Caco-2 (cell line): ENCODE measurements at regions not wholly inside any gene's neighbourhood (a gene's known extent, or its start where the extent isn't known, plus 50 kb on each side); places are given as distances from the start of the nearest gene placed in this dataset.

Experiments used
- BruUV-seq: library from RNA; stranded (reverse); fragments of 400-500 nt; replicated peaks from 2 replicates; lab custom pipeline; 2021; lab: Mats Ljungman, UMichigan
- CTCF ChIA-PET: fragments of 300-600 bp; sonication (Branson Sonifier 250); formaldehyde crosslinking; loops from one replicate; lab custom pipeline; 2022; ENCODE audit warnings: antibody characterized with exemption; lab: Charles Lee
- POLR2A ChIA-PET: fragments of 300-600 bp; sonication (Branson Sonifier 250); formaldehyde crosslinking; loops from one replicate; lab custom pipeline; 2022; ENCODE audit warnings: antibody characterized with exemption; lab: Charles Lee
- DNase-seq, 2 experiments: peaks; one replicate each; pipeline versions ENCODE4 v3.0.0 to v3.0.0-alpha.2; 2020 to 2022
- H3K27me3 ChIP-seq: replicated peaks from 2 replicates; pipeline ENCODE4 v1.6.0; 2011; ENCODE audit warnings: low read length; ENCODE audit not compliant: control insufficient read depth, insufficient read depth
- H3K36me3 ChIP-seq: 2 replicates; pipeline ENCODE4 v1.5.1; 2011; ENCODE audit warnings: low read length; ENCODE audit not compliant: control insufficient read depth, insufficient read depth
- H3K4me1 ChIP-seq: fragments of 250-450 bp; sonication (Bioruptor Pico); 2 replicates; pipeline ENCODE4 v1.5.1; 2020; ENCODE audit warnings: mild to moderate bottlenecking
- H3K4me3 ChIP-seq: 2 replicates; pipeline ENCODE4 v1.5.1; 2011; ENCODE audit warnings: low read depth, mild to moderate bottlenecking, control low read depth, low read length
- H3K9me3 ChIP-seq: fragments of 250-450 bp; sonication (Bioruptor Pico); 2 replicates; pipeline ENCODE4 v1.5.1; 2020; ENCODE audit warnings: mild to moderate bottlenecking, moderate library complexity
- H3K27ac Mint-ChIP-seq: one replicate; pipeline ENCODE4 v1.8.0; 2022; ENCODE audit warnings: mixed read lengths; ENCODE audit not compliant: unreplicated experiment
- H3K27me3 Mint-ChIP-seq: one replicate; pipeline ENCODE4 v1.8.0; 2022; ENCODE audit warnings: mixed read lengths; ENCODE audit not compliant: insufficient read depth, unreplicated experiment
- H3K36me3 Mint-ChIP-seq: one replicate; pipeline ENCODE4 v1.8.0; 2022; ENCODE audit warnings: mild to moderate bottlenecking, mixed read lengths; ENCODE audit not compliant: insufficient read depth, unreplicated experiment
- H3K4me1 Mint-ChIP-seq: one replicate; pipeline ENCODE4 v1.8.0; 2022; ENCODE audit warnings: low read depth, mixed read lengths; ENCODE audit not compliant: unreplicated experiment
- H3K4me3 Mint-ChIP-seq: one replicate; pipeline ENCODE4 v1.8.0; 2022; ENCODE audit warnings: mild to moderate bottlenecking, moderate library complexity, mixed read lengths; ENCODE audit not compliant: unreplicated experiment
- H3K9me3 Mint-ChIP-seq: one replicate; pipeline ENCODE4 v1.8.0; 2022; ENCODE audit warnings: mixed read lengths; ENCODE audit not compliant: unreplicated experiment
- intact Hi-C: fragments of 100-400 bp; cut with micrococcal nuclease; formaldehyde crosslinking; loops from one replicate; pipeline ENCODE4 v1.10.0; 2022; ENCODE audit not compliant: unreplicated experiment
- TF ChIP-seq, protein P1 (sequence below), 2 experiments: fragments of 200-600 bp in 1 of 2; IDR thresholded peaks; 1 replicate in 1 of 2; 2 replicates in 1 of 2; pipeline versions ENCODE4 v1.5.1 to v1.8.0; 2011 to 2022; ENCODE audit warnings: antibody characterized with exemption in 1 of 2, control low read depth in 1 of 2, inconsistent platforms in 1 of 2, low read depth in 1 of 2, low read length in 1 of 2, mild to moderate bottlenecking in 1 of 2, moderate library complexity in 1 of 2; ENCODE audit not compliant: insufficient read depth in 1 of 2, severe bottlenecking in 1 of 2, unreplicated experiment in 1 of 2

DNA sequence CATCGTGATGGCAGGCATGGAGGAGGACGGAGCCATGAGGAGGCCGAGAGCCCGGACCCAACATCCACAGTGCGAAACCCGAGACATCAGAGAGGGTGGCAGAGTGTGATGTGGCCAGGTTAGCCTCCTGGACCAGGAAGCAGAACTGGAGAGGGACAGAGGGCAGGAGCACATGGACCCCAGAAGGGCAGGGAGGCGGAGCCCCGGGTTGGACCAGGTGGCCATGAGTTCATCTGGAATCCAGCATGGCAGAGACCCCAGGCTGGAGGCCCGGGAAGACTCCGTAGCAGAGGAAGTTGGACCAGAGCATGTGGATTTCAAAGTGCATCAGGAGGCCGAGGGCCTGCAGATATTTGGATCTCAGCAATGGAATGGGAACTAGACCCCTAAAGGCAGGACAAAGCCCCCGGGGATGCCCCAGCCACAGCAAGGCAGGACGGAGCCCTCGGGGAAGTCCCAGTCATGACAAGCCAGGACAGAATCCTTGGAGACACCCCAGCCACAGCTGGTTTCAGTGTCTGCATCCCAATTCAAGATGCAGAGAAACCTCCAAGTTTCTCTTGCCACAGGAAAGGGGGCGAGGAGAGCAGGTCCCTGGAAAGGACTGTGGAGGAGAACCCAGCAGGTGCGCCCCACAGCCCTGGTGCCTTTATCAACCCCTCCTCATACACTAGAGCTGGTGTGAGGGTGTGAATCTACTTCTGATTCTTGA, 1393.4 kb downstream of the BRD1 start:
- H3K36me3 Mint-ChIP-seq: no peaks in the 10 kb centered on the region
- BruUV-seq: no TSS peak
- DNase-seq: no peak
- no peak overlapping the region for H3K4me3 Mint-ChIP-seq
- Histone ChIP-seq H3K9me3 (no peaks in the 10 kb centered on the region), H3K4me3 (no peak overlapping the region), H3K4me1 (no peaks in the 10 kb centered on the region), H3K27me3 (no peaks in the 10 kb centered on the region), H3K36me3 (no peaks in the 10 kb centered on the region)
- TF ChIP-seq, protein P1, sequence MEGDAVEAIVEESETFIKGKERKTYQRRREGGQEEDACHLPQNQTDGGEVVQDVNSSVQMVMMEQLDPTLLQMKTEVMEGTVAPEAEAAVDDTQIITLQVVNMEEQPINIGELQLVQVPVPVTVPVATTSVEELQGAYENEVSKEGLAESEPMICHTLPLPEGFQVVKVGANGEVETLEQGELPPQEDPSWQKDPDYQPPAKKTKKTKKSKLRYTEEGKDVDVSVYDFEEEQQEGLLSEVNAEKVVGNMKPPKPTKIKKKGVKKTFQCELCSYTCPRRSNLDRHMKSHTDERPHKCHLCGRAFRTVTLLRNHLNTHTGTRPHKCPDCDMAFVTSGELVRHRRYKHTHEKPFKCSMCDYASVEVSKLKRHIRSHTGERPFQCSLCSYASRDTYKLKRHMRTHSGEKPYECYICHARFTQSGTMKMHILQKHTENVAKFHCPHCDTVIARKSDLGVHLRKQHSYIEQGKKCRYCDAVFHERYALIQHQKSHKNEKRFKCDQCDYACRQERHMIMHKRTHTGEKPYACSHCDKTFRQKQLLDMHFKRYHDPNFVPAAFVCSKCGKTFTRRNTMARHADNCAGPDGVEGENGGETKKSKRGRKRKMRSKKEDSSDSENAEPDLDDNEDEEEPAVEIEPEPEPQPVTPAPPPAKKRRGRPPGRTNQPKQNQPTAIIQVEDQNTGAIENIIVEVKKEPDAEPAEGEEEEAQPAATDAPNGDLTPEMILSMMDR (IDR thresholded peaks at IDR 0.05; ENCODE audit: insufficient read depth in 1 of 2, low read depth in 1 of 2, low read length in 1 of 2, severe bottlenecking in 1 of 2, unreplicated experiment in 1 of 2): no peak
- CTCF ChIA-PET: no interaction called here
- POLR2A ChIA-PET: no interaction called here
- intact Hi-C loops: no loop called here
- H3K4me1 Mint-ChIP-seq: no peaks in the 10 kb centered on the region
- H3K9me3 Mint-ChIP-seq: no peaks in the 10 kb centered on the region
- peaks cover 15% of the 10 kb centered on the region for H3K27me3 Mint-ChIP-seq
- H3K27ac Mint-ChIP-seq: no peak overlapping the region

DNA sequence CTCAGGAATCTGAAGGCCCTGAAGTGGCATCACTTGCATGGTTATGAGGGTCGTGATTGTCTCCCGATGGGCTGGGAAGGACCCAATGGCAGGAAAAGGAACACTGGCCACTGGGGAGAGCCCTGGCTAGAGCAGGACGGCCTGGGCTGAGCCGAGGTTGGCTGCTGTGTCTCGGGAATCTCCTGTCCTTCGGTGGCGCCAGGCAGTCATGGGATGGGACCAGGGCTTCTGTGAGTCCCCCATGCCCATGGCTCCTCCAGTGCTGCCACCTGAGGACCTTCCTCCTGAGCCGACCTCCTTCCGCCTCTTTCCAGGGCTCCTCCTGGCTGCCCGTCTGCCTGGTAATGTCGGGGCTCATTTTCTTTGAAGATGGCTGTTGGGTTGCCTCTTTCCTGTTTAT, 1394.0 kb downstream of the BRD1 start:
- no peak for DNase-seq
- POLR2A ChIA-PET: no interaction called here
- no peak overlapping the region for H3K4me3 Mint-ChIP-seq
- Histone ChIP-seq H3K27me3 (no peaks in the 10 kb centered on the region), H3K9me3 (no peaks in the 10 kb centered on the region), H3K36me3 (no peaks in the 10 kb centered on the region), H3K4me1 (no peaks in the 10 kb centered on the region), H3K4me3 (no peak overlapping the region)
- no peaks in the 10 kb centered on the region for H3K4me1 Mint-ChIP-seq
- no peaks in the 10 kb centered on the region for H3K36me3 Mint-ChIP-seq
- no peaks in the 10 kb centered on the region for H3K9me3 Mint-ChIP-seq
- CTCF ChIA-PET: no interaction called here
- no peak overlapping the region for H3K27ac Mint-ChIP-seq
- no TSS peak for BruUV-seq
- peaks cover 18% of the 10 kb centered on the region for H3K27me3 Mint-ChIP-seq
- TF ChIP-seq, protein P1 (IDR thresholded peaks at IDR 0.05; ENCODE audit: insufficient read depth in 1 of 2, low read depth in 1 of 2, low read length in 1 of 2, severe bottlenecking in 1 of 2, unreplicated experiment in 1 of 2): no peak
- intact Hi-C loops: no loop called here

DNA sequence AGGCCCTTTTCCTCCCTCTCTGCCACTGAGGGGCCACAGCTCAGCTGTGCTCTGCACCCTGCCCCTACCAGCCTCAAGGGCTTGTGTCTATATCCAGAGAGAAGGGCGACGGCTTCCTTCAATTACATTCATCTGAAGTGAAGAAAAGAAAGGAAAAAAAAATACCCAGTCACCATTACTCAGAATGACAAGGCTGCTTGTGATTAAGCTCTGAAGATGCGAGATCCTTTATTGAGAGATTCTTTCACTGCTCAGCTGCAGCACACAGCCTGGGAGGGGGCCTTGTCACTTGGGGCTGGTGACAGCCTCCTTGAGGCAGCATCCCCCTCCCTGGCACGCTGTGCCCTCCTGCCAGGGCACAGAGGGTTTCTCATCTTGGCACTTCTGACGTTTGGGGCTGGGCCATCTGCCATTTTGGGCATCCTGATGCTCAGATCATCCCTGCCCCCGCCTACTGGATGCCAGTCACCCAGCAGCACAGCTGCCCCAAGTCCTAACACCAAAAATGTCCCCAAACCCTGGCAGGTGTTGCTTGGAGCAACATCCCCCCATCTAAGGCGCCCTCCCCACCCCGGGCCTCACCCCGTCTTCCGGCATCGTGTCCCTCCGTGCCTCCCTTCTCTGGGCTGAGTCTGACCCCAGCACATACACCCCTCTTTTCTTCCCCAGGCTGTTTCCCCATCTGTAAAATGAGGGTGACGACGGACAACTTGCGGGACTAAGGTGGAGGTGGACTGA, 1394.7 kb downstream of the BRD1 start:
- intact Hi-C loops: no loop called here
- no peaks in the 10 kb centered on the region for H3K4me1 ChIP-seq
- Mint-ChIP-seq H3K9me3 (no peaks in the 10 kb centered on the region), H3K4me3 (no peak overlapping the region), H3K27ac (no peak overlapping the region), H3K36me3 (no peaks in the 10 kb centered on the region), H3K4me1 (no peaks in the 10 kb centered on the region), H3K27me3 (peaks cover 17% of the 10 kb centered on the region)
- no TSS peak for BruUV-seq
- DNase-seq: no peak
- CTCF ChIA-PET: no interaction called here
- H3K27me3 ChIP-seq: no peaks in the 10 kb centered on the region
- POLR2A ChIA-PET: no interaction called here
- no peak overlapping the region for H3K4me3 ChIP-seq
- no peaks in the 10 kb centered on the region for H3K36me3 ChIP-seq
- no peaks in the 10 kb centered on the region for H3K9me3 ChIP-seq
- TF ChIP-seq, protein P1 (IDR thresholded peaks at IDR 0.05; ENCODE audit: insufficient read depth in 1 of 2, low read depth in 1 of 2, low read length in 1 of 2, severe bottlenecking in 1 of 2, unreplicated experiment in 1 of 2): no peak
